ENCODE measurements at regions not wholly inside any gene's neighbourhood (a gene's known extent, or its start where the extent isn't known, plus 50 kb on each side); places are given as distances from the start of the nearest gene placed in this dataset.

DNA sequence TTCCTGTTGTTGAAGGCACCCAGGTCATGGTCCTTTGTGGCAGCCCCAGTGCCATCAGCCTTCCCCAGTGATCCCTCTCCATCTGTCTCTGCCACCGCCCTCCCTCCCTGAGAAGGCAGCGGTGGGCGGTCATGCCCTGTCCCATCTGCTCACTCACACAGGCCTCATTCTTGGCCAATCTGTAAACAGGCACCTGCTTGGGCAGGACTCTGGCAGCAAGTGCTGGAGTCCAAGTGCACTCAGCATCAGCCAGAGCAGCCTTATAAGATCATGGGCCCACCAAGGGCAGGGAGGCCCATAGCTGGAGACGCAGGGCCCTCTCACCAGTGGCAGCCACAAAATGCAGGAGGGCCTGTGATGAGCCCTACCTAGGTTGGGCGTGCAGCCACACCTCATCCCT is 140.9 kb downstream of the TWIST2 start:
- H3K4me3 ChIP-seq (ENCODE audit: control insufficient read depth, low read depth, low read length), result no peak overlapping the region
- TF ChIP-seq, protein P1, sequence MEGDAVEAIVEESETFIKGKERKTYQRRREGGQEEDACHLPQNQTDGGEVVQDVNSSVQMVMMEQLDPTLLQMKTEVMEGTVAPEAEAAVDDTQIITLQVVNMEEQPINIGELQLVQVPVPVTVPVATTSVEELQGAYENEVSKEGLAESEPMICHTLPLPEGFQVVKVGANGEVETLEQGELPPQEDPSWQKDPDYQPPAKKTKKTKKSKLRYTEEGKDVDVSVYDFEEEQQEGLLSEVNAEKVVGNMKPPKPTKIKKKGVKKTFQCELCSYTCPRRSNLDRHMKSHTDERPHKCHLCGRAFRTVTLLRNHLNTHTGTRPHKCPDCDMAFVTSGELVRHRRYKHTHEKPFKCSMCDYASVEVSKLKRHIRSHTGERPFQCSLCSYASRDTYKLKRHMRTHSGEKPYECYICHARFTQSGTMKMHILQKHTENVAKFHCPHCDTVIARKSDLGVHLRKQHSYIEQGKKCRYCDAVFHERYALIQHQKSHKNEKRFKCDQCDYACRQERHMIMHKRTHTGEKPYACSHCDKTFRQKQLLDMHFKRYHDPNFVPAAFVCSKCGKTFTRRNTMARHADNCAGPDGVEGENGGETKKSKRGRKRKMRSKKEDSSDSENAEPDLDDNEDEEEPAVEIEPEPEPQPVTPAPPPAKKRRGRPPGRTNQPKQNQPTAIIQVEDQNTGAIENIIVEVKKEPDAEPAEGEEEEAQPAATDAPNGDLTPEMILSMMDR (IDR thresholded peaks at IDR 0.05; ENCODE audit: control insufficient read depth, insufficient read depth, low read depth, low read length, missing control alignments), result no peak
- no peak for DNase-seq (ENCODE audit: low read depth)

DNA sequence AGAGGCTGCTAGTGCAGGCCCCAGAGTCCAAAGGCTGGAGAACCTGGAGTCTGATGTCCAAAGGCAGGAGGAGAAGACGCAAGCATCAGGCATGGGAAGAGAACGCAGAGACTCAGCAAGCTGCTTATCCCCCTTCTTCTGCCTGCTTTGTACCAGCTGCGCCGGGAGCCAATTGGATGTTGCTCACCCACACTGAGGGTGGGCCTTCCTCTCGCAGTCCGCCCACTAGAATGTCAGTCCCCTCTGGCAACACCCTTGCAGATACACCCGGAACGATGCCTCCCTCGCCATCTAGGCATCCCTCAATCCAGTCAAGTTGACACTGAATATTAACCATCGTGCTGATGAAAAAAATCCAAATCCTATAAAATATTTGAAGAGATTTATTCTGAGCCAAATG is 141.6 kb downstream of the TWIST2 start:
- no peak for DNase-seq (ENCODE audit: low read depth)
- no peak overlapping the region for H3K4me3 ChIP-seq (ENCODE audit: control insufficient read depth, low read depth, low read length)
- TF ChIP-seq, protein P1 (IDR thresholded peaks at IDR 0.05; ENCODE audit: control insufficient read depth, insufficient read depth, low read depth, low read length, missing control alignments), result no peak

- H3K4me3 ChIP-seq (ENCODE audit: control insufficient read depth, low read depth, low read length), result no peak overlapping the region
- TF ChIP-seq, protein P1 (IDR thresholded peaks at IDR 0.05; ENCODE audit: control insufficient read depth, insufficient read depth, low read depth, low read length, missing control alignments), result no peak
- DNase-seq (ENCODE audit: low read depth), result no peak
These were observed 146.5 kb downstream of the TWIST2 start for GRCh38 chr2:238994432-238994831.

DNA sequence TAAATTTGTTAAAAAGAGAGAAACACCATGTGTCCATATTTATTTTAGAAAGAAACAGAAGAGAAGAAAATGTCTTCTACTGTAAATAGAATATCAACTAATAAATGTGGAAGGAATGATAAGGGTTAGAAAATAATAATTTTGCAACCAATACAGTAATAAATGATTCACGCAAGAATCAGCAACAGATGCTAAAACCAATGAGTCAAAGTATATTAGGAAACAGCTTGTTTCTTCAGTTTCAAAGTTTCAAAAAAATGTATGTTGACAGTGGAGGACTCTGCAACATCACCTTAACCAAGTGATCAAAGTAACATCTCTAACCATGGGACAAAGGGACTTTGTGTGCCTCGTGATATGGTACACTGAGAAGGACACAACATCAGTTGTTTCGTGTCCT is 147.0 kb downstream of the TWIST2 start:
- no peak overlapping the region for H3K4me3 ChIP-seq (ENCODE audit: control insufficient read depth, low read depth, low read length)
- TF ChIP-seq, protein P1 (IDR thresholded peaks at IDR 0.05; ENCODE audit: control insufficient read depth, insufficient read depth, low read depth, low read length, missing control alignments), result no peak
- DNase-seq (ENCODE audit: low read depth), result no peak

DNA sequence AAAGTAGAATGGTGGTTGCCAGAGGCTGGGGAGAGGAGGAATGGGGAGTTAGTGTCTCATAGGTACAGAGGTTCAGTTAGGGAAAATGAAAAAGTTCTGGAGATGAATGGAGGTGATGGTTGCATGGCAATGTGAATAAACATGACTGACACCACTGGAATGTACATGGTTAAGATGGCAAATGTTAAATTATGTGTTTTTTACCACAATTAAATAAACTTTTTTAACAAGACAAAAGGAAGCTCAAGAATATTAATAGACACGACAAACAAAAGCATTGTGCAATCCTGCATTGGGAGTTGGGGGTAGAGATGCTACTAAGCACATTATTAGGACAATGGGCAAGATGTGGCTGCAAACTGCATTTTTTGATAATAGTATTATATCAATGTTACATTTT is 147.7 kb downstream of the TWIST2 start:
- DNase-seq (ENCODE audit: low read depth), result peak; percentile 48
- TF ChIP-seq, protein P1 (IDR thresholded peaks at IDR 0.05; ENCODE audit: control insufficient read depth, insufficient read depth, low read depth, low read length, missing control alignments), result no peak
- H3K4me3 ChIP-seq (ENCODE audit: control insufficient read depth, low read depth, low read length), result no peak overlapping the region

DNA sequence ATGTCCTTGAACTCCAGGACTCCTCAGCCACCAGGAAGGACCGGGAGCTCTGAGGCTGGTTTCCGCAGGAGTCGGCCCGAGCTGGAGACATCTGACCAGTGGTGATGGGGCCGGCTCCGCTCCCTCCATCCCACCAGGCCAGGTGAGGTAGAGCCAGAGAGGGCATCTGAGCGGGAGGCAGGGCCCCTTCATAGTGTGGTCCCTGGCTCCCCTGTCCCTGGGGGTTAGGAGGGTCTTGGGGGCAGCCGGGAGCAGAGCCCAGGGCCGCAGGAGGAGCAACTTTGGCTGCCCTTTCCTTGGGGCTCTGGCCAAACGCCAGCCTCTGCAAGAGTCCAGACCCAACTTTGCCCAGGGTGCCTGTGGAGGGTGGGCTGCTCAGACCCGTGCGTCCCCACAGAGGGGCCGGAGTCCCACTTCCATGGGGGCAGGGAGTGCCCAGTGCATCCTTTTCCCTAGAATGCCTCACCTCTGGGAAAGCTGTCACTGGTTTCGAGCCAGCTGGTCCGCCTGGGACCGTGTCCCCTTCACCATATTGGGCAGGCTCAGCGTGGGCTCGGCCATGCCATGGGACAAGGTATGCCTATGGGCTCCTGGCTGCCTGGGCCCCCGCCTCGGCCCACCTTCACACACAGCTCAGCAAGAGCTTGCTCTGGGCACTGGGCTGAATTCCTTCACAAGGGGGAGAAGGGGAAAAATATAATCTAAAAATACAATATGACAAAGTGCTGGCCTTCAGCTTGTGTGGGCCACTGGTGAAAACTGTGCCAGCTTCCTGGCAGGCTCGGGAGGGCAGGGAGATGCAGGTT is 148.6 kb downstream of the TWIST2 start:
- DNase-seq (ENCODE audit: low read depth), result no peak
- TF ChIP-seq, protein P1 (IDR thresholded peaks at IDR 0.05; ENCODE audit: control insufficient read depth, insufficient read depth, low read depth, low read length, missing control alignments), result no peak

More for the DNA sequence above, 148.6 kb downstream of the TWIST2 start:
- no peak overlapping the region for H3K4me3 ChIP-seq (ENCODE audit: control insufficient read depth, low read depth, low read length)

Measured in AG09309 (cell line).